Fibroblast of mammary gland (primary cell): ENCODE measurements at regions not wholly inside any gene's neighbourhood (a gene's known extent, or its start where the extent isn't known, plus 50 kb on each side); places are given as distances from the start of the nearest gene placed in this dataset.

Experiments used
- DNase-seq: peaks from one replicate; pipeline ENCODE4 v3.0.0-alpha.2; 2010; ENCODE audit warnings: low read depth
- H3K4me3 ChIP-seq: 2 replicates; pipeline ENCODE4 v1.5.1; 2011; ENCODE audit warnings: low read depth, mild to moderate bottlenecking, low read length, moderate library complexity; ENCODE audit not compliant: control insufficient read depth
- TF ChIP-seq, protein P1 (sequence below): conservative IDR thresholded peaks from 2 replicates; pipeline ENCODE4 v1.5.1; 2011; ENCODE audit warnings: low read depth, low read length, inconsistent platforms; ENCODE audit not compliant: control insufficient read depth, insufficient read depth

DNA sequence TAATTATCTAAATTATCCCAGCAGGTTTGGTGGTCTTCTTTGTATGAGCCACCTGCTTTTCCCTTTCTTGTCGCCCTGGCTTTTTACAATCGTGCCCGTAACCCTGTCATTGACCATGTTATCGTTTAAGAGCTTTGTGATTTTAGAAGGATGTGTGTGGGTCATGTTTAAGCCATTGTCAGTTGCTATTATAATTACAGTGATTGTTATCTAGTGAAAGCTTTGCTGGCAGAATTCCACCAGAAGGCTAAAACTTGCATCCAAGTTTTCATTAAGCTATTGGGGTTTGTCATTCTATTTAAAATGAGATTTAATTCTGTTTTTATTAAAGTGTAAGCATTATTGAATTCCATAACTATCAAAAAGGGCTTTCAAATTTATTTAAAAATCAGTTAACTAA, 354.2 kb upstream of the TMEM229A start:
- no peak overlapping the region for H3K4me3 ChIP-seq
- TF ChIP-seq, protein P1, sequence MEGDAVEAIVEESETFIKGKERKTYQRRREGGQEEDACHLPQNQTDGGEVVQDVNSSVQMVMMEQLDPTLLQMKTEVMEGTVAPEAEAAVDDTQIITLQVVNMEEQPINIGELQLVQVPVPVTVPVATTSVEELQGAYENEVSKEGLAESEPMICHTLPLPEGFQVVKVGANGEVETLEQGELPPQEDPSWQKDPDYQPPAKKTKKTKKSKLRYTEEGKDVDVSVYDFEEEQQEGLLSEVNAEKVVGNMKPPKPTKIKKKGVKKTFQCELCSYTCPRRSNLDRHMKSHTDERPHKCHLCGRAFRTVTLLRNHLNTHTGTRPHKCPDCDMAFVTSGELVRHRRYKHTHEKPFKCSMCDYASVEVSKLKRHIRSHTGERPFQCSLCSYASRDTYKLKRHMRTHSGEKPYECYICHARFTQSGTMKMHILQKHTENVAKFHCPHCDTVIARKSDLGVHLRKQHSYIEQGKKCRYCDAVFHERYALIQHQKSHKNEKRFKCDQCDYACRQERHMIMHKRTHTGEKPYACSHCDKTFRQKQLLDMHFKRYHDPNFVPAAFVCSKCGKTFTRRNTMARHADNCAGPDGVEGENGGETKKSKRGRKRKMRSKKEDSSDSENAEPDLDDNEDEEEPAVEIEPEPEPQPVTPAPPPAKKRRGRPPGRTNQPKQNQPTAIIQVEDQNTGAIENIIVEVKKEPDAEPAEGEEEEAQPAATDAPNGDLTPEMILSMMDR = no peak
- no peak for DNase-seq

DNA sequence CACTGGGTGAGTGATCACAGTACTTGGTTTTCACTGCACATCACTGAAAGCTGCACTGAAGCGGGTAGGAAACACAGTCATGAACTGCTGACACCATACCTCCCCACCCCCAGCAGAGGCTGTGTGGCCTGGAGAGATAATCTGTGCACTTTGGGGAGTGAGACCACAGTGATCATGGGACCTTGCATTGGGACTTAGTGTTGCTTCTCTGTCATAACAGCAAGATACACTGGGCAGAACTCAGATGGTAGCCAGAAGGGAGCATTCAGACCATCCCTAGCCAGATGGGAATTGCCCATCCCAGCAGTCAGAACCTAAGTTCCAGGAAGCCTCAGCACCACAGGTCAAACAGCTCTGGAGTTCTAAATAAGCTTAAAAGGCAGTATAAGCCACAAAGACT, 346.4 kb upstream of the TMEM229A start:
- no peak overlapping the region for H3K4me3 ChIP-seq
- TF ChIP-seq, protein P1 = no peak
- no peak for DNase-seq

DNA sequence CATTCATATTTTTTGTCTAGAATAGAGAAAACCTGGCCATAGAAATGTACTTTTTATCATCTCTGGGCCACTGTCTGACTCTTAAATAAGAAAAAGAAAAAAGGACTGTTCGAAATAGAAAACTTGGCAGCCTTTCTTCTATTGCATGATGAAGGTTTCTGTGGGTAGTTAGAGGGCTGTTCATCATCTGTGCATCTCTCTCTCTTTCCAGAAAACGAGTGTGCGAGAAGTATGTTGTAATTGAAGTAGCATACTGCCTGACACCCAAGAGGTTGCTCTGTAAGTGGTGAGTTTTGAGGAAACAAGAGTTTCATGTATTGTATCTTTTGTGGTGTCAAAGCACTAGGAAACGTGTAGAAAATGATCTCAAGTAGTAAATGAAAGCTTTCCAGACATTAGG, 343.2 kb upstream of the TMEM229A start:
- TF ChIP-seq, protein P1 = no peak
- DNase-seq = no peak
- H3K4me3 ChIP-seq = no peak overlapping the region

DNA sequence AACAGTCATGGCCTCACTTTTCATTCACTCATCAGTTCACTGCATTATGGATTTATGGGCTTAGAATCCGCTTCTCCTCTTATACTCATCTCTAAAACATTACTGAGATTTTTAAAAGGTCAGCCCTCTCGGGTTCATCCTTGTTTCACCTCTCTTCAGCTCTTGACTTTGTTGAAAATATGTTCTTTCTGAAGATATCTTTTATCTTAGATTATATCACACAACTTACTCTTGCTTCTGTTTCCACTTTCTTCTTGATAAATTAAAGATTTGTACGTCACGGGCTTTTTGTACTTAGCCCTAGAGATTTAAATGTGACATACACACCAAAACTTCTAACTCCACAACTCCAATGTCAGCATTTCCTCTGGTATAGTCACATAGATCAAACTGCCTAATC, 342.5 kb upstream of the TMEM229A start:
- DNase-seq = no peak
- TF ChIP-seq, protein P1 = no peak
- no peak overlapping the region for H3K4me3 ChIP-seq

DNA sequence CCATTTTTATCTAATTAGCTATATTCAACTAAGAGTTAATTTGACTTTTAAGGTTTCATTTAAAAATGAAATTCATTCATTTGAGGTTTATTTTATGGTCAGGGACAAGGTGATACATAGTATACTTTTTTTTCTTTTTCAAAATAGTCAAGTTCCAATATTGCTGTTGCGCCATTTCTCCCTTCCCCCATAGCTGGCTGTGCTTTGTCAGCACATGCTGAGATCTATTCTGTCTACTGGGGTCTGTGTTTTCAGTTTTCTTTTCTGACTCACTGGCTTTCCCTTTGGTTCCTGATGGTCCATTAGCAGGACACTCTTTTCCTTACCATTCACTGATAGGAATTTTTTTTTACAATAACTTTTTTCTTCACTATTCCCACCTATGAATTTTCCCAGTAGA, 336.4 kb upstream of the TMEM229A start:
- no peak for DNase-seq

DNA sequence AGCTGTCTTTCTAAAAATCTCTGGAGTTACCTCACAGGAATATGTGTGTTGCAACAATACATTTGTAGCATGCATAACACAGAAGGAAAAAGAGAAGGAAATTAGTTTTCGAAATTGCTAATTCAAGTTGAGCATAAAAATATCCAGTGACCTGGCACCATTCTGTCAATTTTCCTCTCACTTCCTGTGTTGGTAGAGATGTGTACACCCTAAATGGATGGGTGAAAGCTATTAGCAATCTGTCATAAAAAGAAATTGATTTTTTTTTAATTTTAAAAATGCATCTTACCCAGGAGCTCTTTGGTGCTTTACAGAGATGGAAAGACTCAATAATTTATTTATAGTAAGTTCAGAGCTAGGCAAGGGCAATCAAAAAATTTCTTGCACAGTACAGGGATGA, 333.3 kb upstream of the TMEM229A start:
- no peak for DNase-seq
- TF ChIP-seq, protein P1 = no peak
- H3K4me3 ChIP-seq = no peak overlapping the region

More for the DNA sequence above, 336.4 kb upstream of the TMEM229A start:
- no peak overlapping the region for H3K4me3 ChIP-seq
- TF ChIP-seq, protein P1 = no peak

DNA sequence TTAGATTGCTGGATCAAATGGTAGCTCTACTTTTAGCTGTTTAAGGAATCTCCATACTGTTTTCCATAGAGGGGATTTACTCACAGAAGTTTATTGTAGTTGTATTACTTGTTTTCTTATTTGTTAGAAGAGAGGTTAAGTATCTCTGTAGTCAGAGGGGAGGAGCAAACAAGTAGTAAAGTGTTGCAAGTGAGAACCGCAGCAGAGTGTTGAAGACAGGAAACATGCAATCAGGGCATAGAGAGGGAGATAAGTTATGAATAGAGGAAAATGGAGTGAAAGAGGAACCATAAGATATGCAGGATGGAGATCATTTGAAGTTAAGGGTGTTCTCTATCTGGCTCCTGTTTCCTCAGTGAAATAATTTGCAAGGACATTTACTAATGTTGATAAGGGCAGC, 331.4 kb upstream of the TMEM229A start:
- H3K4me3 ChIP-seq = no peak overlapping the region
- TF ChIP-seq, protein P1 = no peak
- no peak for DNase-seq
